GM21390 (cell line): ENCODE measurements at regions not wholly inside any gene's neighbourhood (a gene's known extent, or its start where the extent isn't known, plus 50 kb on each side); places are given as distances from the start of the nearest gene placed in this dataset.

ENCODE experiments used
- ATAC-seq: cut with Tn5 transposase; IDR thresholded peaks from one replicate; pipeline ENCODE4 v1.9.1; 2021; ENCODE audit not compliant: unreplicated experiment

DNA sequence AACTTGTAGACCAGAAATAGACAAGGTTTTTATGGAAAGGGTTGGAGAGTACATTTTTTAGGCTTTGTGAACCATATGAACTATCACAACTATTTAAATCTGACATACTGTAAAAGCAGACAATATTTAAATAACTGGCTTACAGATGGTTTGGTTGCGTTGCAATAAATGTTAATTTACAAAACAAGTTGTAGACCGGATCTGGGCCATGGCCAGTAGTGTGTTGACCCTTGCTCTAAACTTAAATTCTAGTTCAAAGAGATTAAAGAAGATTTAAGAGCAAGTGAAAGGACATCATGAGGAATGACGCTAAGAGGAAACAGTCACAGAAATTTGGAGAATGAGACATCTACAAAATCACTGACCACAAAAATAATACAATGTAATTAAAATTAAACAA lies 652.7 kb downstream of the DCDC2C start:
- ATAC-seq: no peak

DNA sequence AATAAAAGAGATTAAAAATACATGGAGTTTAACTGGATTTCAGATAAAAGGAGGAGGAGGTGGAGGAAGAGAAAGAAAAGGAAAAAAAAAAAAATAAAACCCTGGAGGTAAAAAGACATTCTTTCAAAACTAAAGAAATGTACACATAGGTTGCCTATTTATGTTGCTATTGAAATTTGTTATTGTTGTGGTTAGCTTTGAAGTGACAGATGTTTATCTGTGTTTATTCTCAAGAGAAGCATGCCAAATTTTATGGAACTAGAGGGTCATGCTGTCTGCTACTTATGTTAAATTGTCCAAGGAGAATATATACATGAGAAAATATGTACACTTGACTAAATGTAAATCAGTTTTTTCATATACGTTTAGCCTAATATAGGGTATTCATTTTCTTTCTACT lies 653.2 kb downstream of the DCDC2C start:
- ATAC-seq: no peak

DNA sequence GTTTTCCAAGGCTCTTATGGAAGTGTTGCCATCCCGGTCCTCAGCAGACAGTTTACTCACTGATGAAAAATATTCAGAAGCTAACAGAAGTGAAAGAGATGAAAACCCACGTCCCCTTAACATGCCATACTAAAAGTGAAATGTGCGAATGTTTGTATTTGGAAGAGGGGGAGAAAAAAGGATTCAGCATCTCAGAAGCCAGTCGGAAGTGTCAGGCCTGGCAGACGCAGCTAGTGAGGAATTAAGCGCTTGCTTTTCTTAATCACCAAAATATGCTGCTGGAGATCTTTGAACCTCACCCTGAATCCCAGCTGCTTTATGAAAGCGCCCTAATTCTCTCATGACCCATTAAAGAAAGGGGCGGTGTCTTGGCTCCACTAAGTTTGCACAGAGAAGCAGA lies 653.7 kb downstream of the DCDC2C start:
- no peak for ATAC-seq

DNA sequence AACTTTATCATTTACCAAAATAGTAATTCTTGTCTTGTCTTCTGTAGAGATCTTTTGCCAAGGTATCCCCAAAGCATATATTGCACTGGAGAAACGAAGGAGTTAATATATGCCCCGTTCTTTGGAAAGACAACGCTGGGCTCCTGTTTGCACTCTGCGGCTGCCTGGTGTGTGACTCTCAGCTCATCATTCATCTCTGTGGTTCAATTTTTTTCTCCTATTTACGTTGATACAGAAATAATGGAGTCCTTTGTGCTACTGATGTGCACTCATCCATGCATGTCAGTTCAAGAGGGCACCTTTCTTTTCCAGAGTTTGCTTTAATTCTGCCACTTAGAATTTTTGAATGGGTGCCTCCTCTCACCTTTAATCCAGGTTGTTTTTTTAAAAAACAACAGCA lies 655.5 kb downstream of the DCDC2C start:
- ATAC-seq: no peak

DNA sequence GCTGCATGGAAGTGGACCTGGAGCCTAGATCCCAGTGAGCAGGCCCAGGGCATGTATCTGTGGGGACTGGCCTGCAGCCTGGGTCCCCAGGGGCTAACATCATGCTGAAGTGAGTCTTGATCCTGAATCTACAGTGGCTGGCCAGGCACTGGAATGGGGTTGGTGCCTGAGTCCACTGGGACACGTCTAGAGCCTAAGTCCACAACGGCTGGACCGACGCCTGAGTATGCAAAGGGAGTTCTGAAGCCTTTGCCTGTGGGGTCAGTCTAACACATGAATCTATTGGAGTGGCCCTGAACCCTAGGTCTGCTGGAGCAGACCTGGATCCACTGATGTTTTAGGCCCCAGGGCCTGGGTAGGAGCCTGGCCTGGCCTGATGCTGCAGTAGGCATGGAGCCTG lies 665.5 kb downstream of the DCDC2C start:
- ATAC-seq: no peak

DNA sequence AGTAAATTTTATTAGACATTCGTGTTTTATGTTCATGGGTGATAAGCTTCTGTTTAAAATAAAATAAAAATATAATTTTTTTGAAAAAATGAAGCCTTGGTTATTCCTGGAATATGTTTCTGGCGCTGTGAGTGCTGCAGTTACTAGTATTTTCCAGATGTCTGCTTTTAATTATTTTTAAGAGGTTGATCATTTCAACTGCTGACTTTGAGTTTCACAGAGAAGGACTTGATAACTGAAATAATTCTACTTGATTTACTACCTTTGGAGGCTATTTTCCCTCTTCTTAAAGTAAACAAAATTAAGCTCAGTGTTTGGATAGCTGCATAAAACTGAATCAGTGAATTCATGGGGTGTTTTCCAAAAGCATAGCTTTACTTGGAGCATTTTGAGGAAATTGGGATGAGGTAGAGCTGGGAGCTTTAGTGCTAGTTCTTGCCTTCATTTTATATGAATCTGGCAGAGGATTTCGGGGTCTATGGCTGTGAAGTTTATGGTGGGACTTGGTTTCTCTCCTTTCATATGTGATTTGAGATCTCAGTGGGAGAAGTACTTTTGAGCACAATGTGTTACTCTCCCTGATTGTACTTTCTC lies 666.5 kb downstream of the DCDC2C start:
- ATAC-seq: no peak

DNA sequence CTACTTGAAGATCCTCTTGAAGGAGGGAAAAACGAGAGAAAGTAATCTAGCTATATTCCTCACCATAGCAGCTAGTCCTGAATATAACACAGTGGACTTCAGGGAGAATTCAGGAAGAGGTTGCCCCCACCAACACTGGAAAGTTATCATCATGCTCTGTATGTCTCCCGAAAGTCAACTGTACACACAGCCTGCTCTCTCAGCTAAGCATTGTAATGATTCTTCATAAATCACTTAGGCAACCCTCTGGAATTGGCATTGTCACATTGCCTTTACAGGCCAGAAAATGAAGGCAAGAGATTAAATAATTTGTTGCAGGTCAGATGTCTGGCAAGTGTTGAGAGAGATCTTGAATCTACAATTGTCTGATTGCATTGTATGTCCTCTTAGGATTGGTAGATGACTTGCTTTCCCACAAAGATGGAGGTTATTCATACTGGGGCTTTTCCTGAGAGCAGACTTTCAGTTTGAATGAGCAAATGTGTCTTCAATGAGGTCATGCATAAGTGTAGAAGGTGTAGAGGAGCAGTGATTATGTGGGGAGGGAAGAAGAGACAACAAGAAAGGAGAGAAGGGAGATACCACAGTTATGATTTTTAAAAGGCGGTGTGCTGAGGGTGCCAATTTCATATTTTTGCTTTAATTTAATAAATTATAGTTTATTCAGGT lies 667.2 kb downstream of the DCDC2C start:
- ATAC-seq: no peak

DNA sequence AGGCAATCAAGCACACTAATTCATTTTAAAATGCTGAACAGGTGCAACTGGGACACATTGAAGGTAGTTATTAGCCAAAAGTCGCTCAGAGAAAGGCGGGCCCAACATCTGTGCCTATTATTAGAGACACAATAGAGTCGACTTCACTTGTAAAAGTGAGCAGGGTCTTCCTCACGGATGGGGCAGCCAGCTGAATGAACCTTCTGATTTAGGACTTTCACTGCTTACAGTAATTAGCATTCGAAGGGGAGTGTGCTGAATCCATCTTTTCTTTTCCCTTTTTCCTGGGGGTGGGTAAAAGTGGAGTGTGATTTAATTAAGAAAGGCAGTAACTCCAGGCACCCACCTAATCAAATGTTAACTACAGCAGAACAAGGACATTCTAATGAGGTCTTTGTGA lies 677.7 kb downstream of the DCDC2C start:
- no peak for ATAC-seq

DNA sequence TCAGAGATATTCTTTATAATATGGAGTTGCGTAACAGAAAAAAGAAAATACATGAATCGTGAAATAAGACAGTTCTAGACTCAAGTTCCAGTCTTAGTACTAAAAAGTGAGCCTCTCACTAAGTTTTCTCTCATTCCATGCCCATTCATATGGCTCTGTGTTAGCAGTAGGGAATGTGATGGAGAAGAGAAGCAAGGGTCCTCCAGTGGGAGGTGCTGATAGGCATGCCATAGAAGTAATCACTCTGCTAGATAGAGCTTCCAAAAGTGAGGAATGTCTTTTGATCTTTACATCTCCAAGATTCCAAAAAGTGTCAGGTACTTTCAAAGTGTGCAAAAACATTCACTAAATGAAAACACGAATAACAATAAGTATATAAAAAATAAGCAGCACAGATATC lies 678.4 kb downstream of the DCDC2C start:
- no peak for ATAC-seq

DNA sequence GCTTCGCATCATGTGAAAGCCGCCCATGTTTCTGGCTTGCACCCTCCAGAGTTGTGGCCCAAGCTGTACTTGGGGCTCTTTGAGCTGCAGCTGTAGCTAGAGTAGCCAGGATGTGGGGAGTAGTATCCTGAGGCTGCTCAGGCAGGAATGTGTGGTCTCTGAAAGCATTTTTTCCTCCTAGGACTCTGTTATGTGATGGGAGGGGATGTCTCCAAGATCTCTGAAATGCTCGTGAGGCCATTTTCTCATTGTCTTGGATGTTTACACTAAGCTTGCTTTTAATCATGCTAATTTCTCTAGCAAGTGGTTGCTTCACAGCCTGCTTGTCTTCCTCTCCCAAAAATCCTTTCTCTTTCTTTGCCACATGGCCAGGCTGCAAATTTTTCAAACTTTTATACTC lies 687.6 kb downstream of the DCDC2C start:
- no peak for ATAC-seq

DNA sequence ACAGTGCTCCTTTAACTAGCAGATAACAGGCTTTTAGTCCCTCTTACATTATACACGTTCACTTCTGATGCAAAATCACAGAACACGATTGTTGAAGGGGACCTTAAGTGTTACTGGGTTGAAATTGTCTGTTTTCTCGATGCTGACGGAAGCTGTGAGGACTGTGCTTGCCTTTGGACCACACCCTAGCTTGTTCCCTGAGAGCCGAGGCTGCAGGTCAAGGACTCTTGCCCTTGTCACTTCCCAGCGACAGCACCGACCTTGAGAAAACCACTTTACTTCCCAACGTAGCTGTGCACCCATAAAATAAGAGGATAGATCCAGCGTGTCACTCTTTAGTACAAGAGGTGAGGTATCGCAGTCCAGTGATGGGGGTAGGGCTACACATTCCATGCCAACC lies 701.0 kb downstream of the DCDC2C start:
- ATAC-seq: no peak

DNA sequence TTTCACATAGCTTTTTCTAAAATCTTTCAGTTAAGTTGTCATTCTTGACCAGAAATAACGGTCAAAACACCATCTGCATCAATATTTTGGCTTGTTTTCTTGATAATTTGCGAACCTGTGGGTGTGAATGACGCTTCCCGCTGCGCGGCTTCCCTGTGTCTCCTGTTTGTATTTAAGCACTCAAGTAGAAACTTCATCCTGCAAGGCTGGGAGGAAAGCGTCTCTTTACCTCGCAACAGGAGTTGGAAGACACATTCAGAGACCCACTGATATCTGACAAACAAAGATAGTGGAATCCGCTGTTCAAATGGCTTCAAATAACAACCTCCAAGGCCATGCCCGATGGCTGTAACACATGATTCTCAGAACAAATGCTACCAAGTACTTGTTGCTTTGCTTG lies 704.9 kb downstream of the DCDC2C start:
- no peak for ATAC-seq

DNA sequence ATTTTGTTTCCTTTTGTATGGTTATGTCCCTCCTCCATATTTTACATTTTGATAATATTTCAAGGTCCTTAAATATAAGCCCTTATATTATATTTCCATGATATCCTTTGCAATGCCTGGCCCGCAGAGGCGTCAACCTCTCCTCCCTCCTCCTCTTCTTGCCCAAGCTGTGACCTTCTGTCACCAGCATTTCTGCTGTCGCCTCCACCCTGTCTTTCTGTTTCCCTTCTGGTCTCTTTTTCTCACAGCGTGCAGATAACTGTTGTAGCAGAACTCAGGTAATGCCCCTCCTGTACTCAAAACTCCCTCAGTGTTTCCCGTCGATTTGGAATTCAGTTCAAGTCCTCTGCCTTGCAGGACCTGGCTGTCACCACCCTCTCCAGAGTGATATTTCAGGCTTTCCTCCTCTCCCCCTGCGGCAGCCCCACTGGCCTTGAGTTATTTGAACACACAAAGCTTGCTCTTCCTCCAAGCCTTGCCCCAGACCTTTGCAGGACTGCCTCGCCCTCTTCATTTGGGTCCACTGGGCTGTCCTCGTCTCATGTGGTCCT lies 709.3 kb downstream of the DCDC2C start:
- no peak for ATAC-seq

DNA sequence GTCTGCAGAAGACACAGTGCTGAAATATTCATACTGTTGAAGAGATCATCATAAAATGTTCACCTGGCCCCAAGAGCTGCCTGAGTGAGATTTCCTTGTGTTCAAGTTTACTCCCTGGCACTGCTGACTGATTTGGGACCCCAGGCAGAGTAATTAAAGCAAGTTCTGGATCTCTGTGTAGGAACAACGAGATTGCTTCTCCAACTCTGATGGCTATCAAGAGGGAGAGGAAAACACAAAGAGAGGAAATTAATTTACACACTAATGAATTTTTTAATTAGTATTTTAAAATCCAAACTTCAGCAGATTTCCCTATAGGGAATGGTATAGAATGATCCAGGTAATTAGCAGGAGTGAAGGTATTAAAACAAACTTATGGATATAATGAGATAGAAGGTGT lies 711.8 kb downstream of the DCDC2C start:
- ATAC-seq: no peak

DNA sequence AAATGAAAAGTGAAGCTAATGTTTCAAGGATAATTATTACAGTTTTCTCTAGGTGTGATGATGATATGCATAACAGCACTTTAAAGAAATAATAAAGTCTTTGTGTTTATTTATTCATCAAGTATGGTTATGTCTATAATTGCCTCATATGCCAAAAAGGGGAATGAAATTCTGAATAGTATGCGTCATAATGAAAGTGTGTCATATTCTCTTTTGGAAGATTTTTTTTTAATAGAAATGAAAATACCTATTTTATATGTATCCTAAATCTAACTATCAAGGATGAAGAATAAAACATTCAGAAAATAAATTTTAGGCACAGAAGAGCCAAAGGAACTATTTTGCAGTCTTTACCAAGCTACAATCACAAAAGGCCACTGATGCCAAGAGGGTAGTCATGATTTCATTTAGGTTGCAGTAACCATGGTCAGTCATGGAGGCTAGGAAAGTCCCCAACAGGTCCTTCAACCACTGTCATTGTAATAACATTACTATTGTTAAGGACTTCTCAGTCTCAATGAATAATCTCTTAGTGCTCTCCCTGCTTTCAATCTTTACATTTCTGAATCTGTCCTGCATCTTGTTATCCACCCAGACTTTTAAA lies 712.5 kb downstream of the DCDC2C start:
- no peak for ATAC-seq

DNA sequence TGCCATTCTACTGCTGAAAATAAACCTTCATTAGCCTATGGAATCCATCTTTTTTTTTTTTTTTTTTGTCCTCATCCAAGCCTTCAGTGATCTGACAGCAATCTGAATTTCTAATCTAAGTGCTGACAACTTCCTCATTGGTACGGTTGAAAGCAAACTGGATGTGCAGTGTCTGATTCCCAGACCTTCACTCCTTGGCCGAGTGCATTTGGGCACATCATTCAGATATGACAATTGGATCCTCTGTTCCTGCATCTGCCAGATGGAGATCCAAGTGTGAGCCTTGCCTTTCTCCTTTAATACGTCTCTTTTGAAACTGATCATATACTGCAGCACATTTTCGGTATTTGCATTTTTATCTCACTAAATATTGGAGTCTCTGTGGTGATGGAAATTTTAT lies 713.1 kb downstream of the DCDC2C start:
- no peak for ATAC-seq

DNA sequence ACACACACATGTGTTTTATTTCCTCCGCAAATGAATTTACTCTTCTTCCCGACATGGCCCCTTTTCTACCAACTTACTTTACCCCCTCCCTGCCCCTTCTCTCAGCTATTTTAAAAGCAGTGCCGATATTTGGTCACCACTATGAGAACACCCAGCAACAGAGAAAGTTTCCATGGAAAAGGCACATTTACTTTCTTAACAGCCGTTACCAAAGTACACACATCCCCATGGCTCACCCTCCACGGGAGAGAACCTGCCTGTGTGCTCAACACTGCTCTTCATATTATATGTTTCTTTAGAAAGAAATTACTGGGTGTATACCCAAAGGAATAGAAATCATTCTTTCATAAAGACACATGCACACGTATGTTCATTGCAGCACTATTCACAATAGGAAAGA lies 714.4 kb downstream of the DCDC2C start:
- ATAC-seq: no peak

DNA sequence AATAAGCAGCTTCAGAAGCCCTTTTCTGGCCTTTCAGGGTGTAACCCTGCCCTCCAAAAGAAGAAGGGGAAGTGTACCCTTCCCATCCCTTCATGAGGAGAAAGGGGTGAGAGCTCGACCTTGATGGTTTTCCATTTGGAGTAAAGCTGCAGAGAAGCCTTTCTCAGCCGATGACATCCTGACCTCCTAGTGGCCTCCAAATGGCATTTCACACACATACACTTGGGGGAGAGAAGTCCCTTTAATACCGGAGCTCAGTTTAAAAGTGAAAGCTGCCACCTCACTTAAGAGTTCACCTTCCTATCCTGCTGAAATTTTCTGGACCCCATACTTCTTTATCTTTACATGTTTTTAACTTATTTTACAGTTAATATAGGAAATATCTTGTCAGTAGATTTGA lies 716.7 kb downstream of the DCDC2C start:
- no peak for ATAC-seq

DNA sequence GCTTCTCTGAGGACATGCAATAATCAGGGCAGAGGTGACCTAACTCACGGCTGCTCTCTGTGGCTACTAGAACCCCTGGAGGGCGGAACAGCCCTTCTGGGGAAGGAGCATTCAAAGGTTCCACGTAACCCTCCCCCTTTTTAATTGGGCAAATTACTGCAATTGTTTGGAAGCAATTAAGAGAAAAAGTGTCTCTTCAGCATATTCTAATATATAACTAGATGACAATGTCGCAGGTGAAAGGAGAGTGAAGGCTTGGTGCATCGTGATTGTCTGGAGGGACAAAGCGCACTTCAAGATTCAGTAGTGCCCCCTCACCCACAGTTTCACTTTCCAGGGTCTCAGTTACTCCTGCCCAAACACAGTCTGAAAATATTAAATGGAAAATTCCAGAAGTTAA lies 720.8 kb downstream of the DCDC2C start:
- no peak for ATAC-seq

DNA sequence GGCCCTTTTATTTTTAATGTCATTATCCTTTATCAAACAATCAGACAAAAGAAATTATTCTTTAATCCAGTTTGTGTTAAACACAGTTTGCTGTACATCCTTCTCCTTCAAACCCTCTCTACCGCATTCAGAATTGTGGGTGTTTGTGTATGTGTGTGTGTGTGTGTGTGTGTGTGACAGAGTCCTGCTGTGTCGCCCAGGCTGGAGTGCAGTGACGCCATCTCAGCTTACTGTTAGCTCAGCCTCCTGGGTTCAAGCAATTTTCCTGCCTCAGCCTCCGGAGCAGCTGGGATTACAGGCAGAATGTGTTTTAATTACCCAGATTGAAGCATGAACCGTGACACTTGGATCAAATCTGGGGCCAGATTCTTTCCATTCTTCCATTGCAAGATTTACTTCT lies 723.7 kb downstream of the DCDC2C start:
- ATAC-seq: no peak

DNA sequence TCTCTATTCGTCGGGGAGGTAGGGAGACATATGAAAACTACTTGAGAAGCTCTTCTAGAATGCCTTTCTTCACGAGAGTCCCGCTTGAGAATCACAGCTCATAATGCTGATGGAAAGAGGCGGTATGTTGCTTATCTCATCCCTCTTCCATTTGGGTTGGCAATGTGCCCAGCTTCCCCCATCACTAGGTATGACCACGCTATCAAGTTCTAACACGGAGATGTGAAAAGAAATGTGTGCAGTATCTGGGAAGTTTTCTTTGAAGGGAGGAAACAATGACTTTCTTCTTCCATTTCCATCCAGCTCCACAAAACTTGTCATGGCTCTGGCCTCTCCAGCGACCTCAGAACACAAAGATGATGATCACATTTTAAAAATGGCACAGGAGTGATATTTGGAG lies 742.4 kb downstream of the DCDC2C start:
- ATAC-seq: no peak

DNA sequence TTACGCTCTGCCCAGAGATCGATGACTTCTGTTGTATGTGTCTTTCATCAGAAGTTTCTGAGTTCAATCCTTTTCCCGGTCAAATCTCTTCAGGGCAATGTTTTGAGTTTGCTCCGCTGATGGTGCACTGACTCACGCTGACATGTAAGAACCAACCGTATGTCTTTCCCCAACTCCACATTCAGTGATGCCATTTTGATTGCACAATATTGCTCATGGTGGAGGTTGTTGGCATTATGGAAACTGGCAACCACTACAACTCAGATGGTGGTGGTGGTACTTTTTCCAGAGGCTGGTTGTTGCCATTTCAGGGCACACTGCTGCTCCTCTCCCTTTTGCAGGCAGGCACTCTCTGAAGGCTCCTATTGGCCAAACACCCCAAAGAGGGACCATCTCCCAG lies 751.5 kb downstream of the DCDC2C start:
- ATAC-seq: no peak
